ENCODE measurements at regions not wholly inside any gene's neighbourhood (a gene's known extent, or its start where the extent isn't known, plus 50 kb on each side); places are given as distances from the start of the nearest gene placed in this dataset.
A peak's percentile ranks its signal among the peaks of the same experiment; 100 is the strongest.
"Not testable (repeated sequence)": the region's sequence is repeated elsewhere in the genome, so short reads cannot be mapped to it uniquely, and the experiment has no call there.

- H3K4me3 Mint-ChIP-seq (ENCODE audit: unreplicated experiment): no peak overlapping the region
Measured at GRCh38 chr6:51480040-51480439, 607.4 kb downstream of the PKHD1 start.

GRCh38 chr6:51485869-51486268, 601.5 kb downstream of the PKHD1 start:
- H3K36me3 Mint-ChIP-seq (ENCODE audit: unreplicated experiment); H3K27ac Mint-ChIP-seq (ENCODE audit: unreplicated experiment); DNase-seq; H3K9me3 Mint-ChIP-seq (ENCODE audit: unreplicated experiment); H3K4me1 Mint-ChIP-seq (ENCODE audit: low read depth, unreplicated experiment); H3K4me3 Mint-ChIP-seq (ENCODE audit: unreplicated experiment); H3K27me3 Mint-ChIP-seq (ENCODE audit: unreplicated experiment): not testable (repeated sequence)

More at GRCh38 chr6:51480040-51480439, 607.4 kb downstream of the PKHD1 start:
- no peak for DNase-seq
- no peaks in the 10 kb centered on the region for H3K27me3 Mint-ChIP-seq (ENCODE audit: unreplicated experiment)
- peaks cover 7% of the 10 kb centered on the region for H3K4me1 Mint-ChIP-seq (ENCODE audit: low read depth, unreplicated experiment)
- no peak overlapping the region for H3K27ac Mint-ChIP-seq (ENCODE audit: unreplicated experiment)
- no peak for TF ChIP-seq CTCF (IDR thresholded peaks at IDR 0.05; ENCODE audit: partially characterized antibody, unreplicated experiment)
- no peaks in the 10 kb centered on the region for H3K9me3 Mint-ChIP-seq (ENCODE audit: unreplicated experiment)
- no peaks in the 10 kb centered on the region for H3K36me3 Mint-ChIP-seq (ENCODE audit: unreplicated experiment)

- H3K9me3 Mint-ChIP-seq (ENCODE audit: unreplicated experiment): peaks cover 5% of the 10 kb centered on the region
Measured at GRCh38 chr6:51487937-51488336, 599.5 kb downstream of the PKHD1 start.

GRCh38 chr6:51489133-51489532, 598.3 kb downstream of the PKHD1 start:
- Mint-ChIP-seq H3K36me3 (ENCODE audit: unreplicated experiment) (peaks cover 8% of the 10 kb centered on the region), H3K9me3 (ENCODE audit: unreplicated experiment) (peaks cover 5% of the 10 kb centered on the region), H3K4me1 (ENCODE audit: low read depth, unreplicated experiment) (peaks cover 2% of the 10 kb centered on the region), H3K27ac (ENCODE audit: unreplicated experiment) (no peak overlapping the region), H3K4me3 (ENCODE audit: unreplicated experiment) (no peak overlapping the region), H3K27me3 (ENCODE audit: unreplicated experiment) (no peaks in the 10 kb centered on the region)
- TF ChIP-seq CTCF (IDR thresholded peaks at IDR 0.05; ENCODE audit: partially characterized antibody, unreplicated experiment): no peak
- DNase-seq: no peak

More at GRCh38 chr6:51487937-51488336, 599.5 kb downstream of the PKHD1 start:
- Mint-ChIP-seq H3K27me3 (ENCODE audit: unreplicated experiment) (no peaks in the 10 kb centered on the region), H3K27ac (ENCODE audit: unreplicated experiment) (no peak overlapping the region), H3K4me1 (ENCODE audit: low read depth, unreplicated experiment) (no peaks in the 10 kb centered on the region), H3K4me3 (ENCODE audit: unreplicated experiment) (no peak overlapping the region), H3K36me3 (ENCODE audit: unreplicated experiment) (peaks cover 8% of the 10 kb centered on the region)
- TF ChIP-seq CTCF (IDR thresholded peaks at IDR 0.05; ENCODE audit: partially characterized antibody, unreplicated experiment): no peak
- DNase-seq: no peak

GRCh38 chr6:51490101-51490500, 597.3 kb downstream of the PKHD1 start:
- H3K27me3 Mint-ChIP-seq (ENCODE audit: unreplicated experiment): peaks cover 3% of the 10 kb centered on the region
- H3K4me1 Mint-ChIP-seq (ENCODE audit: low read depth, unreplicated experiment): peaks cover 11% of the 10 kb centered on the region
- no peak for DNase-seq
- H3K36me3 Mint-ChIP-seq (ENCODE audit: unreplicated experiment): peaks cover 8% of the 10 kb centered on the region
- H3K4me3 Mint-ChIP-seq (ENCODE audit: unreplicated experiment): no peak overlapping the region
- H3K27ac Mint-ChIP-seq (ENCODE audit: unreplicated experiment): no peak overlapping the region
- peaks cover 6% of the 10 kb centered on the region for H3K9me3 Mint-ChIP-seq (ENCODE audit: unreplicated experiment)
- TF ChIP-seq CTCF (IDR thresholded peaks at IDR 0.05; ENCODE audit: partially characterized antibody, unreplicated experiment): no peak

- H3K27me3 Mint-ChIP-seq (ENCODE audit: unreplicated experiment): peaks cover 3% of the 10 kb centered on the region
- DNase-seq: no peak
Measured at GRCh38 chr6:51494342-51494741, 593.1 kb downstream of the PKHD1 start.

More at GRCh38 chr6:51494342-51494741, 593.1 kb downstream of the PKHD1 start:
- Mint-ChIP-seq H3K4me1 (ENCODE audit: low read depth, unreplicated experiment) (peaks cover 13% of the 10 kb centered on the region), H3K36me3 (ENCODE audit: unreplicated experiment) (no peaks in the 10 kb centered on the region), H3K4me3 (ENCODE audit: unreplicated experiment) (no peak overlapping the region), H3K9me3 (ENCODE audit: unreplicated experiment) (peaks cover 3% of the 10 kb centered on the region), H3K27ac (ENCODE audit: unreplicated experiment) (no peak overlapping the region)
- peak; percentile 64 for TF ChIP-seq CTCF (IDR thresholded peaks at IDR 0.05; ENCODE audit: partially characterized antibody, unreplicated experiment)

Measured in glutamatergic neuron (in vitro differentiated cells).